HL-60 (cell line): ENCODE measurements at regions not wholly inside any gene's neighbourhood (a gene's known extent, or its start where the extent isn't known, plus 50 kb on each side); places are given as distances from the start of the nearest gene placed in this dataset.

Experiments used
- CTCF ChIP-seq: IDR thresholded peaks from one replicate; pipeline ENCODE4 v1.5.1; 2011; ENCODE audit warnings: low read length, control low read depth, inconsistent platforms; ENCODE audit not compliant: insufficient read depth
- GABPA ChIP-seq: IDR thresholded peaks from 2 replicates; pipeline ENCODE4 v1.6.1; 2012; ENCODE audit warnings: low read depth
- POLR2AphosphoS5 ChIP-seq: IDR thresholded peaks from 2 replicates; pipeline ENCODE4 v1.6.1; 2012; ENCODE audit warnings: low read depth

DNA sequence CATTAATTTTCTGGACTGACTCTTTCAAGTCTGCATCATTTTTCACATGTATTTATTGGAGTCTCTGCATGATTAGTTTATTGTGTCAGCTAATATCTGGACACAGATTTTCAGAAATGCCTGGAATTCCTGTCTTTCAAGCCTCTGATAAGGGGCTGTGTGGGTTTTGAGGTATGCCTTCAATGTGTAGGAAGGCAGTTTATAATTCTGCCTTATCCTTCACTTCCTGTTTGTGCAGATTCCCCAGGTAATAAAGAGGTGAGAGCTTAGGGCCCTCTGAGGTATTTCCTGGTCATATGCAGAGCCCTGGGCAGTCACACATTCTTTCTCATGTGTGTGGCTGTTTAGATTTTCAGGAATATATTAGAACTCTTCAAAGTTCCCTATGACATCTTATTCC, 79.4 kb upstream of the PRKCQ start:
- no peak for TF ChIP-seq CTCF
- no peak for TF ChIP-seq POLR2AphosphoS5
- TF ChIP-seq GABPA: no peak
